HG03159 (cell line): ENCODE measurements at regions not wholly inside any gene's neighbourhood (a gene's known extent, or its start where the extent isn't known, plus 50 kb on each side); places are given as distances from the start of the nearest gene placed in this dataset.

Experiments
- ATAC-seq: cut with Tn5 transposase; IDR thresholded peaks from one replicate; pipeline ENCODE4 v1.9.1; 2021; ENCODE audit warnings: mild to moderate bottlenecking, moderate library complexity; ENCODE audit not compliant: unreplicated experiment

- no peak for ATAC-seq
These were observed 69.4 kb upstream of the STXBP5L start for GRCh38 chr3:120838441-120839091.

- no peak for ATAC-seq
These were observed 68.9 kb upstream of the STXBP5L start for GRCh38 chr3:120839120-120839519.

- ATAC-seq, result peak; percentile 80
These were observed 66.7 kb upstream of the STXBP5L start for GRCh38 chr3:120841264-120841663.

- no peak for ATAC-seq
These were observed 61.9 kb upstream of the STXBP5L start for GRCh38 chr3:120846073-120846472.

GRCh38 chr3:120848503-120848902 lies 59.5 kb upstream of the STXBP5L start:
- no peak for ATAC-seq

GRCh38 chr3:120850381-120851295 lies 57.4 kb upstream of the STXBP5L start:
- ATAC-seq, result no peak

GRCh38 chr3:120852412-120852811 lies 55.6 kb upstream of the STXBP5L start:
- ATAC-seq, result no peak

GRCh38 chr3:120853416-120853815 lies 54.6 kb upstream of the STXBP5L start:
- no peak for ATAC-seq

GRCh38 chr3:120854908-120855526 lies 53.0 kb upstream of the STXBP5L start:
- no peak for ATAC-seq

GRCh38 chr3:120855665-120856437 lies 52.2 kb upstream of the STXBP5L start:
- no peak for ATAC-seq
